ENCODE measurements at regions not wholly inside any gene's neighbourhood (a gene's known extent, or its start where the extent isn't known, plus 50 kb on each side); places are given as distances from the start of the nearest gene placed in this dataset.

GRCh38 chr12:88645816-88646215 lies 65.5 kb upstream of the KITLG start:
- H3K36me3 ChIP-seq = no peaks in the 10 kb centered on the region
- intact Hi-C loops (cut with DNase I) = no loop called here
- no peak overlapping the region for H3K27ac ChIP-seq
- TF ChIP-seq POLR2A (IDR thresholded peaks at IDR 0.05) = no peak
- TF ChIP-seq CTCF (IDR thresholded peaks at IDR 0.05) = no peak
- no peak for TF ChIP-seq EP300 (IDR thresholded peaks at IDR 0.05)
- no peaks in the 10 kb centered on the region for H3K9me3 ChIP-seq
- no peaks in the 10 kb centered on the region for H3K4me1 ChIP-seq (ENCODE audit: insufficient read depth)
- WGBS, 3 donors = 72 to 83% (median 77%) methylated on average over 1 of the region's 1 CpG
- DNase-seq = no peak
- H3K27me3 ChIP-seq = no peaks in the 10 kb centered on the region
- H3K4me3 ChIP-seq = no peak overlapping the region

GRCh38 chr12:88644946-88645702 lies 64.9 kb upstream of the KITLG start:
- Histone ChIP-seq H3K27ac (no peak overlapping the region), H3K36me3 (no peaks in the 10 kb centered on the region), H3K9me3 (no peaks in the 10 kb centered on the region), H3K4me3 (no peak overlapping the region), H3K27me3 (no peaks in the 10 kb centered on the region), H3K4me1 (ENCODE audit: insufficient read depth) (no peaks in the 10 kb centered on the region)
- intact Hi-C loops (cut with DNase I) = no loop called here
- DNase-seq = no peak
- TF ChIP-seq POLR2A (IDR thresholded peaks at IDR 0.05) (no peak), CTCF (IDR thresholded peaks at IDR 0.05) (no peak), EP300 (IDR thresholded peaks at IDR 0.05) (no peak)
- 90 to 93% (median 92%) methylated on average over 7 of the region's 7 CpGs for WGBS, 3 donors

- WGBS, 3 donors = 88 to 91% (median 91%) methylated on average over 2 of the region's 2 CpGs
Measured at GRCh38 chr12:88643685-88644084, 63.4 kb upstream of the KITLG start.

GRCh38 chr12:88642675-88643431 lies 62.6 kb upstream of the KITLG start:
- no peak for DNase-seq
- 53 to 66% (median 57%) methylated on average over 1 of the region's 1 CpG for WGBS, 3 donors
- Histone ChIP-seq H3K36me3 (no peaks in the 10 kb centered on the region), H3K9me3 (no peaks in the 10 kb centered on the region), H3K4me3 (no peak overlapping the region), H3K4me1 (ENCODE audit: insufficient read depth) (peaks cover 4% of the 10 kb centered on the region), H3K27ac (no peak overlapping the region), H3K27me3 (no peaks in the 10 kb centered on the region)
- intact Hi-C loops (cut with DNase I) = no loop called here
- TF ChIP-seq CTCF (IDR thresholded peaks at IDR 0.05) = no peak

More at GRCh38 chr12:88643685-88644084, 63.4 kb upstream of the KITLG start:
- Histone ChIP-seq H3K27ac (no peak overlapping the region), H3K4me3 (no peak overlapping the region), H3K4me1 (ENCODE audit: insufficient read depth) (peaks cover 4% of the 10 kb centered on the region), H3K27me3 (no peaks in the 10 kb centered on the region), H3K9me3 (no peaks in the 10 kb centered on the region), H3K36me3 (no peaks in the 10 kb centered on the region)
- intact Hi-C loops (cut with DNase I) = no loop called here
- TF ChIP-seq EP300 (IDR thresholded peaks at IDR 0.05) = no peak
- no peak for TF ChIP-seq POLR2A (IDR thresholded peaks at IDR 0.05)
- no peak for TF ChIP-seq CTCF (IDR thresholded peaks at IDR 0.05)
- no peak for DNase-seq

Measured in ovary (tissue), 7 donors.